Mesendoderm (in vitro differentiated cells): ENCODE measurements at regions not wholly inside any gene's neighbourhood (a gene's known extent, or its start where the extent isn't known, plus 50 kb on each side); places are given as distances from the start of the nearest gene placed in this dataset.
"Not testable (repeated sequence)": the region's sequence is repeated elsewhere in the genome, so short reads cannot be mapped to it uniquely, and the experiment has no call there.

Experiments used
- DNase-seq: peaks from one replicate; pipeline ENCODE4 v3.0.0; 2013
- H2AK5ac ChIP-seq: 2 replicates; pipeline ENCODE4 v1.6.1; 2013; ENCODE audit warnings: low read length, inconsistent platforms
- H2BK120ac ChIP-seq: 2 replicates; pipeline ENCODE4 v1.6.1; 2013; ENCODE audit warnings: low read depth, mild to moderate bottlenecking, low read length, moderate library complexity, mixed read lengths
- H2BK15ac ChIP-seq: replicated peaks from 2 replicates; pipeline ENCODE4 v1.6.1; 2013; ENCODE audit warnings: low read depth, mild to moderate bottlenecking, moderate library complexity
- H2BK5ac ChIP-seq: 2 replicates; pipeline ENCODE4 v1.6.1; 2013; ENCODE audit warnings: low read length, inconsistent platforms
- H3K18ac ChIP-seq: 2 replicates; pipeline ENCODE4 v1.6.1; 2013; ENCODE audit warnings: mild to moderate bottlenecking, low read length, mixed read lengths
- H3K23ac ChIP-seq: one replicate; pipeline ENCODE4 v1.6.1; 2013; ENCODE audit warnings: low read length
- H3K27ac ChIP-seq: 2 replicates; pipeline ENCODE4 v1.5.1; 2013; ENCODE audit warnings: low read depth, mild to moderate bottlenecking, inconsistent platforms, low read length, moderate library complexity
- H3K27me3 ChIP-seq: 2 replicates; pipeline ENCODE4 v1.6.1; 2013; ENCODE audit warnings: low read length, control low read depth, mild to moderate bottlenecking, inconsistent platforms; ENCODE audit not compliant: insufficient read depth, poor library complexity
- H3K36me3 ChIP-seq: 2 replicates; pipeline ENCODE4 v1.6.1; 2013; ENCODE audit warnings: low read length, inconsistent platforms; ENCODE audit not compliant: control insufficient read depth, insufficient read depth
- H3K4ac ChIP-seq: one replicate; pipeline ENCODE4 v1.6.1; 2013; ENCODE audit warnings: low read depth, mild to moderate bottlenecking, low read length, moderate library complexity
- H3K4me1 ChIP-seq: 2 replicates; pipeline ENCODE4 v1.6.1; 2013; ENCODE audit warnings: low read depth, low read length, inconsistent platforms; ENCODE audit not compliant: control insufficient read depth
- H3K4me2 ChIP-seq: 2 replicates; pipeline ENCODE4 v1.6.1; 2013; ENCODE audit warnings: low read length
- H3K4me3 ChIP-seq: 2 replicates; pipeline ENCODE4 v1.5.1; 2013; ENCODE audit warnings: mild to moderate bottlenecking, low read length
- H3K56ac ChIP-seq: one replicate; pipeline ENCODE4 v1.6.1; 2013; ENCODE audit warnings: low read length
- H3K79me1 ChIP-seq: 2 replicates; pipeline ENCODE4 v1.6.1; 2013; ENCODE audit warnings: low read length, inconsistent platforms
- H3K79me2 ChIP-seq: 2 replicates; pipeline ENCODE4 v1.6.1; 2013; ENCODE audit warnings: mild to moderate bottlenecking, low read length; ENCODE audit not compliant: control insufficient read depth, insufficient read depth
- H3K9ac ChIP-seq: 2 replicates; pipeline ENCODE4 v1.6.1; 2013; ENCODE audit warnings: low read length, inconsistent platforms
- H4K5ac ChIP-seq: one replicate; pipeline ENCODE4 v1.6.1; 2013; ENCODE audit warnings: low read length
- H4K8ac ChIP-seq: one replicate; pipeline ENCODE4 v1.6.1; 2013; ENCODE audit warnings: low read depth, mild to moderate bottlenecking, control low read depth, low read length, moderate library complexity
- WGBS: extraction: QIAGEN DNeasy Blood & Tissue Kit; methylation state at CpG from one replicate; pipeline ENCODE4 v1.1.7; 2013; ENCODE audit warnings: low lambda C conversion rate, missing lambda C conversion rate; ENCODE audit not compliant: insufficient coverage; ENCODE audit errors: extremely low coverage; 5-methylcytosine and 5-hydroxymethylcytosine counted together

GRCh38 chr10:90032519-90032918 lies 331.1 kb downstream of the KIF20B start:
- H3K9ac ChIP-seq = no peak overlapping the region
- H2AK5ac ChIP-seq = no peak overlapping the region
- no peak overlapping the region for H3K4me3 ChIP-seq

DNA sequence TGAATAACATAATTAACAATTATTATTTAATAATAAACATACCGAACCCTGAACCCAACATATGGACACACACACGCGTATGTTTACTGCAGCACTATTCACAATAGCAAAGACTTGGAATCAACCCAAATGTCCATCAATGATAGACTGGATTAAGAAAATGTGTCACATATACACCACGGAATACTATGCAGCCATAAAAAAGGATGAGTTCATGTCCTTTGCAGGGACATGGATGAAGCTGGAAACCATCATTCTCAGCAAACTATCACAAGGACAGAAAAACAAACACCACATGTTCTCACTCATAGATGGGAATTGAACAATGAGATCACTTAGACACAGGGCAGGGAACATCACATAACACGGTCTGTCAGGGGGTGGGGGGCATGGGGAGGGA lies 333.5 kb downstream of the KIF20B start:
- WGBS = no CpG with 5 or more reads among the region's 5 CpGs
- H4K5ac ChIP-seq, H3K56ac ChIP-seq, H4K8ac ChIP-seq, H2AK5ac ChIP-seq, H2BK120ac ChIP-seq, DNase-seq, H3K27me3 ChIP-seq, H3K36me3 ChIP-seq, H3K23ac ChIP-seq, H3K27ac ChIP-seq, H3K18ac ChIP-seq, H3K4me1 ChIP-seq, H3K9ac ChIP-seq, H3K79me2 ChIP-seq, H3K4me2 ChIP-seq, H3K4ac ChIP-seq, H3K79me1 ChIP-seq, H2BK5ac ChIP-seq, H2BK15ac ChIP-seq, H3K4me3 ChIP-seq: not testable (repeated sequence)

More at GRCh38 chr10:90032519-90032918, 331.1 kb downstream of the KIF20B start:
- no peaks in the 10 kb centered on the region for H3K79me2 ChIP-seq
- H2BK15ac ChIP-seq = no peak overlapping the region
- no peak overlapping the region for H4K8ac ChIP-seq
- no peak for DNase-seq
- H2BK5ac ChIP-seq = no peak overlapping the region
- no peaks in the 10 kb centered on the region for H3K79me1 ChIP-seq
- H3K56ac ChIP-seq = no peak overlapping the region
- no peaks in the 10 kb centered on the region for H3K4me1 ChIP-seq
- H3K36me3 ChIP-seq = no peaks in the 10 kb centered on the region
- no peaks in the 10 kb centered on the region for H3K27me3 ChIP-seq
- H3K4me2 ChIP-seq = no peak overlapping the region
- no peak overlapping the region for H3K4ac ChIP-seq
- no peak overlapping the region for H3K18ac ChIP-seq
- H2BK120ac ChIP-seq = no peak overlapping the region
- H3K23ac ChIP-seq = no peak overlapping the region
- no peak overlapping the region for H3K27ac ChIP-seq
- no peak overlapping the region for H4K5ac ChIP-seq

DNA sequence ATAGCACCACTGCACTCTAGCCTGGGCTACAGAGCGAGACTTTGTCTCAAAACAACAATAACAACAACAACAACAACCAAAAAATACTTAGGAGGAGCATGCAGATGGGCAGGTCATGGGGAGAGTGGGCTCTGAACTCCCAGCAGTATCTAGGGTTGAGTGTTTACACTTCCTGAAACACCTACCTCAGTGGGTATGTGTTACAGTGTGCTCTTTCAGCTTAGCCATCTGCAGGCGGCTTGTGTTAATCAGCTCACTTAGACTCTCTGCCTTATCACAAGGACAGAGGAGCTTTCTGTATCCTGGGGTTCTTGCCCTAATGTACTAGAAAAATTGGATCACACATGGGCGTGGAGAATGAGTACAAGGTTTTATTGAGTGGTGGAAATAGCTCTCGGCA lies 340.2 kb downstream of the KIF20B start:
- no peak overlapping the region for H3K56ac ChIP-seq
- no peak overlapping the region for H3K27ac ChIP-seq
- H3K18ac ChIP-seq = no peak overlapping the region
- no peaks in the 10 kb centered on the region for H3K36me3 ChIP-seq
- H3K79me1 ChIP-seq = no peaks in the 10 kb centered on the region
- no peaks in the 10 kb centered on the region for H3K4me1 ChIP-seq
- H3K4me2 ChIP-seq = no peak overlapping the region
- no peak overlapping the region for H3K4me3 ChIP-seq
- DNase-seq = peak; percentile 4
- no peak overlapping the region for H2BK120ac ChIP-seq
- no peak overlapping the region for H4K5ac ChIP-seq
- H4K8ac ChIP-seq = no peak overlapping the region
- no peak overlapping the region for H2BK15ac ChIP-seq
- no peaks in the 10 kb centered on the region for H3K27me3 ChIP-seq
- no peaks in the 10 kb centered on the region for H3K79me2 ChIP-seq
- no peak overlapping the region for H2AK5ac ChIP-seq
- no peak overlapping the region for H3K9ac ChIP-seq
- H3K23ac ChIP-seq = no peak overlapping the region
- H2BK5ac ChIP-seq = no peak overlapping the region
- WGBS = no CpG with 5 or more reads among the region's 4 CpGs
- H3K4ac ChIP-seq = no peak overlapping the region

- no peak overlapping the region for H3K23ac ChIP-seq
- no peak overlapping the region for H3K4ac ChIP-seq
- H2BK5ac ChIP-seq = no peak overlapping the region
- no peak overlapping the region for H4K5ac ChIP-seq
- no peaks in the 10 kb centered on the region for H3K4me1 ChIP-seq
- H3K79me1 ChIP-seq = no peaks in the 10 kb centered on the region
- H2AK5ac ChIP-seq = no peak overlapping the region
- H3K56ac ChIP-seq = no peak overlapping the region
- WGBS = no CpG with 5 or more reads among the region's 7 CpGs
- no peaks in the 10 kb centered on the region for H3K79me2 ChIP-seq
- no peak overlapping the region for H2BK120ac ChIP-seq
- no peaks in the 10 kb centered on the region for H3K27me3 ChIP-seq
- no peak overlapping the region for H4K8ac ChIP-seq
- no peak overlapping the region for H3K4me3 ChIP-seq
- H3K9ac ChIP-seq = no peak overlapping the region
- DNase-seq = peak; percentile 1
- H2BK15ac ChIP-seq = no peak overlapping the region
- H3K27ac ChIP-seq = no peak overlapping the region
- H3K4me2 ChIP-seq = no peak overlapping the region
- no peak overlapping the region for H3K18ac ChIP-seq
- H3K36me3 ChIP-seq = no peaks in the 10 kb centered on the region
Observed at GRCh38 chr10:90042075-90042474, 340.7 kb downstream of the KIF20B start.

- Histone ChIP-seq H3K79me2 (no peaks in the 10 kb centered on the region), H3K4me3 (no peak overlapping the region), H3K9ac (no peak overlapping the region), H3K56ac (no peak overlapping the region), H3K4ac (no peak overlapping the region), H2AK5ac (no peak overlapping the region), H4K8ac (no peak overlapping the region), H3K4me2 (no peak overlapping the region), H3K36me3 (no peaks in the 10 kb centered on the region), H3K23ac (no peak overlapping the region), H3K4me1 (no peaks in the 10 kb centered on the region), H2BK5ac (no peak overlapping the region), H4K5ac (no peak overlapping the region), H2BK15ac (no peak overlapping the region), H2BK120ac (no peak overlapping the region), H3K27ac (no peak overlapping the region), H3K18ac (no peak overlapping the region), H3K79me1 (no peaks in the 10 kb centered on the region), H3K27me3 (no peaks in the 10 kb centered on the region)
- no peak for DNase-seq
- WGBS = no CpG with 5 or more reads among the region's 3 CpGs
Observed at GRCh38 chr10:90047243-90047729, 345.9 kb downstream of the KIF20B start.

DNA sequence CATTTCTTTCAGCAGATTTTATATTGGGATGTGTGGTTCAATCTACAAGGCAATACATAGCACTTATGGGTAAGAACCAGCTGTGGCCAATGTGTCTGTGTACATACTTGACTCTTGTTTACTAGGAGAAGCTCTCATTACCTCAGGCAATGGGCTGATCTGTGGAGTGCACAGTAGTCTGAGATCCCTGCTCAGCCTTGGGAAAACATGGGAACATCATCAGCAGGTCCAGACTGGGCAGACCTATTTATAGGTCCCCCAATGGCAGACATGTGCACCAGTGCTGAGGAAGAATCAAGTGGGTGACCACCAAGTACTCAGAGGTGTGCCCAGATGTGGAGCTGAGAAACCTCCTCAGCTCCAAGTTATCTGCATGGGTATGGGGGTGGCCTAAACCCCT lies 349.7 kb downstream of the KIF20B start:
- H3K56ac ChIP-seq = no peak overlapping the region
- H4K8ac ChIP-seq = no peak overlapping the region
- no peak overlapping the region for H3K9ac ChIP-seq
- DNase-seq = no peak
- no peak overlapping the region for H2BK5ac ChIP-seq
- H3K4me3 ChIP-seq = no peak overlapping the region
- H3K18ac ChIP-seq = no peak overlapping the region
- H3K27me3 ChIP-seq = no peaks in the 10 kb centered on the region
- no peaks in the 10 kb centered on the region for H3K4me1 ChIP-seq
- no peak overlapping the region for H4K5ac ChIP-seq
- no peak overlapping the region for H3K23ac ChIP-seq
- no peak overlapping the region for H2BK15ac ChIP-seq
- no peak overlapping the region for H2AK5ac ChIP-seq
- no peak overlapping the region for H3K4ac ChIP-seq
- no peak overlapping the region for H3K27ac ChIP-seq
- no peak overlapping the region for H2BK120ac ChIP-seq
- H3K79me1 ChIP-seq = no peaks in the 10 kb centered on the region
- H3K79me2 ChIP-seq = no peaks in the 10 kb centered on the region
- H3K4me2 ChIP-seq = no peak overlapping the region
- no peaks in the 10 kb centered on the region for H3K36me3 ChIP-seq
